GM18511 (cell line): ENCODE measurements at regions not wholly inside any gene's neighbourhood (a gene's known extent, or its start where the extent isn't known, plus 50 kb on each side); places are given as distances from the start of the nearest gene placed in this dataset.

Source experiments
- ATAC-seq: cut with Tn5 transposase; IDR thresholded peaks from one replicate; pipeline ENCODE4 v1.9.1; 2021; ENCODE audit warnings: mild to moderate bottlenecking, moderate library complexity; ENCODE audit not compliant: unreplicated experiment

DNA sequence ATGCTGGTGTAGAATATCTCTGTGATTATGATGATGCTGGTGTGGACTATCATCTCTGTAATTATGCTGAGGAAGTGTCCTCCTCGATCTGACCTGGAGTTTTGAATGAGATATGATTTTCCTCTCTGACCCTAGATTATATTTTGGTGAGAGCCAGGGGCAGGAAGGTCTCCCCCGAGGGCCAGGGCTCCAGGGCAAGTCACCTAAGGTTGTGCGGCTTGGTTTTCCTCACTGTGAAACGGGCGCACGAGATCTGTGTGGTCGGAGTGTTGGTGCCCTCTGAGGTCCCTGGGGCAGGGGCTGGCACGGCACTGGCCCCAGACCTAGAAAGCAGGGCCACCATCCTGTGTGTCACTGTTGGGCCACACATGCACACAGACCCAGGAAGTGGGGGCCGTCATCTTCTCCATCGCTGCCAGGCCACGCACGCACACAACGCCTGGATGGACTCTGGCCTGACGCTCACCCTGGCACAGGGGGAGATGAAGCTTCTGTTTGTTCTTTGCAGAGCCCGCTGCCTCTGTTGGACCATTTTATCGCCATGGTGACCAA lies 67.7 kb upstream of the ZNF469 start:
- ATAC-seq: no peak

DNA sequence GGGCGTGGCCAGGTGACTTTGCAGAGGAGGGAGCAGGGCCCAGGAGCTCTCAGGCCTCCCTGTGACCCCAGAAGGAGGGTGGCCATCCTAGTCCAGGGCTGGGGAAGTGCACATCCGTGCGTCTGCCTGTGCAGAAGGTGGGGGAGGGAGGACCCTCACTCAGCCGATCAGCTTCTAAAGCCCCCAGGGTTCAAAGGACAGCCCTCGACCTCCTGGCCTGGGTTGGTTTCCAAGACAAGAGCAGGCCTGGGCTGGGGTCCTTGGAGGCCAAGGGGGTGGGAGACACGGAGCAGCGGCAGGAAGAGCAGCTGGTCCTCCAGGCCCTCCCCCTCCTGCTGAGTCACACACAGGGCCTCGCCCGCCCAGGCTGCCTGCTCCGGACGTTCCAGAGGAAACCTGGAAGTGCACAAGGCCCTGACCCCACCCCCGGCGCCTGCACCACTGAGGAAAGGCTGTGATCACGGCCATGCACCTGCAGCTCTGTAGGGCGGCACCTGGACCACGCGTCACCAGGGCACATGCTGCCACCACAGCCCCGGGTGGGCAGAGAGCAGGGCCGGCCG lies 67.1 kb upstream of the ZNF469 start:
- no peak for ATAC-seq

DNA sequence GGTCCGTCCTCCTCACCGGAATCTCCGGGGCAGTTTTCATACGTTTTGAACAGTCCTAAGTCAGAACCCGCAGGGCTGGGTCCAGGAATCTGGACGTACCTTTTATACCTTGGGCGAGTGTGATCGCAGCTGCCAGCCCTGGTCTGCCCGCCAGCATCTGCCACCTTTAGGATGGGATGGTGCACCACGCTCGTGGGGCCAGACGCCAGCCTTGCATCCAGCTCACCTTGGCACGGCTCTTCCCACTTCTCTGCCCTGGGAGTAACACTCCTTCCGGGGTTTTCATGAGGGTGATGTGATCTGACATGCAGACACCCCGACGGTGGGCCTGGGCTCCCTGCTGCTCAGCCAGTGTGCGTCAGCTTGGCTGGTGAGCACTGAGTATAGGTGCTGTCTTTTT lies 66.6 kb upstream of the ZNF469 start:
- ATAC-seq: no peak

DNA sequence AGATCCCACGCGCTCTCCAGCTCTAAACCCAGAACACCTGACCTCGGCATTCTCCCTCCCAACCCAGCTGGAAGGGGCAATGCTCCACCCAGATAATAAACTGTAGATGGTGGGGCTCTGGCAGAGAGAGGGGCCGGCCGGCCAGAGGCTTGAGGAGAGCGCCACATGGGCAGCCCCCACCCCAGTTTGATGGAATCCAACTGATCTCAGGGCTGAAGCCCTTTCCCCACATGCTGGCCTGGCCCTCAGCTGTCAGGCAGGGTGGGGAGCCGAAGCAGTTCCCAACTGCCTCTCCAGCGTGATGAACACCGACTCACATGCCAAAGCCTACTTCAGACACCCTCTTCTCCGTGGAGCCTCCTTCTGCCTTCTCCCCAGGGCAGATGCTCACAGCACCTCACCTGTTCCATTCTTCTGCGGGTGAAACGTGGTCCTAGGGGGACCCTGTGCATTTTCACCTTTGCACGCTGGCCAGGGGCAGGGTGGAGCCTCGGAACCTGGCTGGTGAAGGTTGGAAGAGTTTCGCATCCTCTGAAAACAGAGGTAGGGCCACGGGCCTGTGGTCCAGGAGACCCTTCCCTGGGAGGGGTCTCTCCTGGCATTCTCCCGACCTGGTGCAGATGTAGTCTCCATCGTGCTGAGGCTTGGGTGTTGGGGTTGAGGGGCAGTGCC lies 65.7 kb upstream of the ZNF469 start:
- ATAC-seq: no peak

DNA sequence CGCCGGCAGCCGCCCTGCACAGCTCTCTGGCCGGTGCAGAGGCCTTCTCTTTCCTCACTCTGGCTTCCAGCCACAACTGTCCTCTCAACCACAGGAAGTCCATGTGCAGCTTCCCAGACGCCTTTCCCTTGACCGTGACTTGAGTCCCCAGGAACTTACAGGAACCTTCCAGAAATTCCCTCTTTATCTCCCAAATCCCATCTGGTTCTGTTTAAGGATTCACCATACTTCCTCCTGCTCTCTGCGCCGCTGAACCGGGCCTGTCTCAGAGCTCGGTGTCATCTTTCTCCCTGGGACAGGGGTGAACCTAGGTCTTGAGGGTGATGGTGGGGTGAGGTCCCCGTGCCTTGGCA lies 65.2 kb upstream of the ZNF469 start:
- ATAC-seq: no peak

DNA sequence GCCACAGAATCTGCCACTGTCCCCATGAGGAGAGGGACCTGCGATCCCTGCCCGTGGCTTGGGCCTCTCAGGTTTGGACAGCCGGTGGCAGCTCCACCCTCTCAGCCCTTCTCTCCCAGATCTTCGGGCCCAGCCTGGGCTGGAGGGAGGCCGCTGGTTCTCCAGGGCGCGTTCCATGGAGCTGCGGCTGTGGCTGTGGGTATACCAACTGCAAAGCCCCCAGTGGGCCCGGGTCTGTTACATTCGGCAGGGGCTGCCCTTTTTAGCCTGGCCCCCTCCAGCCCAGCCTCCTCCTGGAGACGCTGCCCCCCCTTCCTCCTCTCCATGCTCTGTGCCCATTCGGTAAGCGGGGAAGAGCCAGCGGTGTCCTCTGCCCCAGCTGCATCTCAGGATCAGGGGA lies 64.7 kb upstream of the ZNF469 start:
- no peak for ATAC-seq

DNA sequence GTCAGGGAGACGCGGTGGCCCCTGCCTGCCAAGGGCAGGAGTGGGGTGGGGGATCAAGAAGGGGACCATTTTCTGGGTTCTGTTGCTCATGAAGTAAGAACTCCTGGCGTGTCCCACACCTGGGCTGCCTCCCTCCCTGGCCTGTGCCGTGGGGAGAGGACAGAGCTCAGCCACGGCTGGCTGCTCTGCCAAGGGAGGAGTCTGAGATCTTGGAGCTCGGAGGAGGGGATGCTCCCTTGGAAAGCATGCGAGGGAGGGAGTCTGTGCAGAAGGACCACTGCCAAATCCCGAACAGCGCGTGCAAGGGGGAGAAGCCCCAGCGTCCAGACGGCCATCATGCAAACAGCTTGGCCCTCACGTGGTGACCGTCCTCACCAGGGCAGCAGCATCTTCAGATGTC lies 64.2 kb upstream of the ZNF469 start:
- ATAC-seq: no peak

DNA sequence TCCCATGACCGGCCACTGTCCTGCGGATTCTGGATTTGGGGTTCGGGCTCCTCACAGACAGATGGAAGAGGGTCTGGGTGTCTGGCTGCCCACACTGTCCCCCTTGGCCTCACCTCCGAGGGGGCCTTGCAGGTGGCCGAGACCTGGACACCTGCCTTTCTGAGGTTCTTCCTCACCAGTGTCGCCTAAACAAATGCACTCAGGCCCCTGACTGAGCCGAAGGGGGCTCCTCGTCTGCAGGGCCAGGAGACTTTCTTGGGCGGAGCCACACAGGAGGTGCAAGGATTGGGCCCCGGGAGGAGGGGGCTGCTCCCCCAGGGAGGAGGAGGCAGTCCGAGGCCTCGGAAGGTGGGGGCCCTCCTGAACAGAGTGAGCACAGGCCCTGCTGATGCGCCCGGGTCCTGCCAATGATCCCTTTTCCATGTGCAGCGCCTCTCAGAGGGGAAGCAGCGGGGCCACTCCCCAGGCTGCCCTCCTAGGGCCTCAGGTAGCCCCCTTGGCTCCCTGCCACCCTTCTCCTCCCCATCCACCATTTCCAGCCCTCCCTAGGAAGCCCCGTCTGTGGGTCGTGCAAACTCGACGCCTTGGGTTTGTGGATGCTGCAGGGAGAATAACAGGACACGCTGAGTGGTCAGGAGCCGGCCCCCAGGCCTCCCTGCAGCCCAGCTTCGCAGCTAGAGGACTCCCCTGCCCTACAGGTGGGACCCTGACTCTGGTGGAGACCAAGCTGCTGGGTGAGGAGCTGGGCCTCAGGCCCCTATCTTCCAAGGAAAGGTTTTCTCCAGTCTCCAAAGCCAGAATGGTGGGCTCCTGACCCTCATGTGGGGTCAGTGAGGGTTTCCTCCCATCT lies 63.4 kb upstream of the ZNF469 start:
- ATAC-seq: no peak

DNA sequence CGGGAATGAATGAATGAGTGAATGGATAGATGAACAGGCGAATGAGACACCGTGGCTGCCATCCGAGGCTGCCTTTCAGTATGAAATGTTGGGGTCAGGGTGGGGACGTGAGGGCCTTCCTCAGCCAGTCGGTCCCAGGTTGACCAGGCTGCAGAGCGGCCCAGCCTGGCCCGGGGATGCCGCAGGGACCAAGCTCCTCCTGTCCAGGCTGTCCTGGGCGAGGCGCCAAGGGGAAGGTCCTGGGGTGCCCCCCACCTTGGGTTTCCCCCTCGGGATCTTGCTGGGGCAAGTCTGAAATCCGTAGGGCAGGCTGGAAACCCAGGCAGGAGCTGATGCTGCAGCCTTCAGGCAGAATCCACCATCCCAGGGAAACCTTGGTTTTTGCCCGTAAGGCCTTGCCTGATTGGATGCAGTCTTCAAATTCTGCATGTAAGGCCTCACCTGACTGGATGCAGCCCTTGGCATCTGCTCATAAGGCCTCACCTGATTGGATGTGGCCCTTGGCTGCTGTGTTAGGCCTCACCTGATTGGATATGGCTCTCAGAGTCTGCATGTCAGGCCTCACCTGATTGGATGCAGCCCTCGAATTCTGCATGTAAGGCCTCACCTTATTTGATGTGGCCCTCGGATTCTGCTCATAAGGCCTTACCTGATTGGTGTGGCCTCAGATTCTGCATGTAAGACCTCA lies 61.7 kb upstream of the ZNF469 start:
- ATAC-seq: no peak

DNA sequence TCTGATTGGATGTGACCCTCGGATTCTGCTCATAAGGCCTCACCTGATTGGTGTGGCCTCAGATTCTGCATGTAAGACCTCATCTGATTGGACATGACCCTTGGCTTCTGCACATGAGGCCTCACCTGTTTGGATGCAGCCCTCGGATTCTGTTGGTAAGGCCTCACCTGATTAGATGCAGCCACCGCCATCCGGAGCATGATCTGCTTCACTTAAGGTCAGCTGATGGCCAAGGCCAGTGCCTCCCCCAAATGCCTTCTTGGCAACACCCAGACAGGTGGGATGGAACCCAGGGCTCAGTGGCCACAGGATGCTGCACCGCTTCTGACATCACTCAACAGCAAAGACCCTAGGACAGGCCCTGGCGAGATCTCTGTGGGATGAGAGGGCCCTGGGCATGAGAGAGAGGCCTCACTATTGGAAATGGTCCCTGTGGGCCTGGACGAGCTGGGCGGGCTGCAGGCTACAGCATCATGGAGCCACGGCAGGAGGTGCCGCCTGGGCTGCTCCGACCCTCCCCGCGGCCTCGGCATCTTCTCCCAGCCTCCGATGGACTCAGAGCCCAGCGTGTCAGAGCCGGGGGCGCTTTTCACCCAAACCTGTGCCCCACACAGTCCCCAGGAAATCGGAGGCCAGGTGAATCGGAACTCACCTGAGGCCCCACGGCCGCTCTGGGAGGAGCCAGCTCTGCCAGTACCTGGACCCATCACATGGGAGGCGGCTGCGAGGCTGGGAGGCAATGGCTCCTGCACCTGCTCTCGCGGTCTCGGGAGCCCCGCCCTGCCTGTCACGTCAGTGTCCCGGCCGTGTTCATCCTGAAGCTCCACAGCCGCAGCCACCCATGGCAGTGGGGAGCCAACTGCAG lies 60.9 kb upstream of the ZNF469 start:
- ATAC-seq: no peak

DNA sequence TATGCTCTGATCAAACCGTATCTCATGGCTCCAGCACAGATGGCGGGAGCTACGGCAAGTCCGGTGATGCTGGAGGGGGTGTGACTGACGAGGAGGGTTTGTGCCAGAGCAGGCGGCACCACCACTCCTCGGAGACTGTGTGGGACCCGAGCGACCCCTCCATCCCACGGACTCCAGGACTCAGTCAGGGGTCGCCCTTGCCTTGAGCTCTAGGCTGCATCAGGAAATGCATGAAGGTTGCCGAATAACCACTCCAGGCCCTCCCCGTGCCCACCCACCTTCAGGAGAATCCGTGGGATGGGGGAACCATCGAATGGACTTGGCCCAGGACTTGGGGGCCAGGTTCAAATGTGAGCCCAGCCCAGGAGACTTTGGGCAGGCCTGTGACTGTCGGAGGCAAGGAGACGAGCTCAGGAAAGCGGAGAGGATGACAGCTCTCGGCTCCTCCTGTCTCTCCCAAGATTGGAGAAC lies 60.2 kb upstream of the ZNF469 start:
- ATAC-seq: no peak

DNA sequence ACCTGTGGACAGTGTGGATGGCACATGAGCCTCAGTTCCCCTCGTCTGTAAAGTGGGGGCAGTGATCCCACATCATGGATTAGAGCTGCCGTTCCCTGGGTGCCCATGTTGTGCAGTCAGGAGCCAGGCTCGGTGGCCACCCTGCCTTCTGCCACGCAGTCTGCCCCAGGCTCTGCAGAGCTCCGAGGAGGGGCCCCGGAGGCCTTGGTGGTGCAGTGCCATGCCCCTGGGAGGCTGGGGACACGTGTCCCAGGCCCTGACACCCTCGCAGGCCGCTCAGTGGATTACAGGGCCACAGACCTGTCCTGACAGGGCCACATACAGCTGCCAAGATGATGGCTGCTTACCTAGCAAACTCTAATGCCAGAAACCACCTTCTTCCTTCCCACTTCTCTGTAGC lies 59.7 kb upstream of the ZNF469 start:
- ATAC-seq: no peak

DNA sequence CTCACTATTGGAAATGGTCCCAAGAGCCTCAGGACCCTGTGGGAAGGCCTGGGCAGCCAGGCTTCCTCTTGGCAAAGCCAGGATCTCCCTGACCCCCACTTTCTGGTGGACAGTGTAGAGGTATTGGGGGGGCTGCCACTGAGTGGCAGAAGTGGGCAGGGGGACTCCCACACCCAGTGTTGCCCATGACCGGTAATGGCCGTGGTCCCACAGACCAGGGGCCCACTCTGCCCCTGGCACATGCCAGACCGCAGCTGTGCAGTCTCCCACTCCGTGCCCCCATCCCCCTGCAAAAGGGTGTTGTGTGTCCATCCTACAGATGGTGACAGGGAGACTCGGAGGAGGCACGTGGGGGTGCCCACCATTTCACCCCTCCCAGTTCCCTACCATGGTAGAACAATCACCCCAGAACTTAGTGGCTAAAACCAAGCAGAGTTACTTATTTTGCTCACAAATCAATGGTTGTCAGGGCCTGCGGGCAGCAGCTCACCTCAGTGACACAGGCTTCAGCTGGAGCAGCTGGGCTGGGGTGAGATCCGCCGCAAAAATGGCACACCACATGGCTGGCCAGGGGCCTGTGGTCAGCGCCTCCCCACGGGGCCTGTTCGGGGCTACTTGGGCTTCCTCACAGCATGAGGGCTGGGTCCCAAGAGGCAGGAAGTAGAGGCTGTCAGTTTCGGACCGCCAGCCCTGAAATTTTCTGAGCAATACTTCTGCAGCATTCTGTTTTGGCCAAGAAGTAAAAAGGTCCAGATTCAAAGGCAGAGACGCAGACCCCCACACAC lies 59.0 kb upstream of the ZNF469 start:
- ATAC-seq: no peak

DNA sequence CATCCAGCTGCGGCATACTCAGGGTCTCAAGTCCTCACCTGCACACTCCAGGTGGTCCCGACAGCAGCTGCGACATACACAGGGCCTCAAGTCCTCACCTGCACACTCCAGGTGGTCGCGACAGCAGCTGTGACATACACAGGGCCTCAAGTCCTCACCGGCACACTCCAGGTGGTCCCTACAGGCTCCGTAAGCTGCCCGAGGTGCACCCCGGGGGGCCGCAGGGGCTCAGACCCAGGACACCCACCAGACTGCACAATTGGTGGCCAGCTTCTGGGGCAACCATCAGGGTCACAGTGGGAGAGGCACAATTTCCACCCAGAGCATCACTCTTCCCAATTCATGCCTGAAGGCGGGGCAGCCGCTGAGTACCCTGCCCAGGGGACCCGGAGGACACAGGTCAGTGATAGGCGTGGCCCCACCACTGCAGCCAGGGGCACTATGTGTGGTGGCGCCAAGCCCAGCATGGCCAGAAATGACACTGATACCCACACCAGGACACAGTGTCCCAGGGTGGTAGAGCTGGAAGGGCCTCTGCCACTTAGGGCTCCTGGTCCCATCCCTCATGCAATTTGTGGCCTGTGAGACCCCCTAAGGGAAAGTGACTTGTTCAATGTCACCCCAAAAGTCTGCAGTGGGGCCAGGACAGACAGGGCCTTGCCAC lies 57.5 kb upstream of the ZNF469 start:
- ATAC-seq: no peak

DNA sequence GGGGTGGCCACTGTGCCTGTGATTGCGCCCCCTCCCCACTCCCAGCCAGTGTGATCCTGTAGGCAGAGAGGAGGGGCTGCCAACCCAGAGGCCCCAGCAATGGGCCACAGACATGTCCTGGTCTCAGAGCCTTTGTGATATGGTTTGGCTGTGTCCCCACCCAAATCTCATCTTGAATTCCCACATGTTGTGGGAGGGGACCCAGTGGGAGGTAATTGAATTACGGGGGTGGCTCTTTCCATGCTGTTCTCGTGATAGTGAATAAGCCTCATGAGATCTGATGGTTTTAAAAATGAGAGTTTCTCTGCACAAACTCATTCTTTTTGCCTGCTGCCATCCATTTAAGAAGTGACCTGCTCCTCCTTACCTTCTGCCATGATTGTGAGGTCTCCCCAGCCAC lies 56.8 kb upstream of the ZNF469 start:
- ATAC-seq: no peak

DNA sequence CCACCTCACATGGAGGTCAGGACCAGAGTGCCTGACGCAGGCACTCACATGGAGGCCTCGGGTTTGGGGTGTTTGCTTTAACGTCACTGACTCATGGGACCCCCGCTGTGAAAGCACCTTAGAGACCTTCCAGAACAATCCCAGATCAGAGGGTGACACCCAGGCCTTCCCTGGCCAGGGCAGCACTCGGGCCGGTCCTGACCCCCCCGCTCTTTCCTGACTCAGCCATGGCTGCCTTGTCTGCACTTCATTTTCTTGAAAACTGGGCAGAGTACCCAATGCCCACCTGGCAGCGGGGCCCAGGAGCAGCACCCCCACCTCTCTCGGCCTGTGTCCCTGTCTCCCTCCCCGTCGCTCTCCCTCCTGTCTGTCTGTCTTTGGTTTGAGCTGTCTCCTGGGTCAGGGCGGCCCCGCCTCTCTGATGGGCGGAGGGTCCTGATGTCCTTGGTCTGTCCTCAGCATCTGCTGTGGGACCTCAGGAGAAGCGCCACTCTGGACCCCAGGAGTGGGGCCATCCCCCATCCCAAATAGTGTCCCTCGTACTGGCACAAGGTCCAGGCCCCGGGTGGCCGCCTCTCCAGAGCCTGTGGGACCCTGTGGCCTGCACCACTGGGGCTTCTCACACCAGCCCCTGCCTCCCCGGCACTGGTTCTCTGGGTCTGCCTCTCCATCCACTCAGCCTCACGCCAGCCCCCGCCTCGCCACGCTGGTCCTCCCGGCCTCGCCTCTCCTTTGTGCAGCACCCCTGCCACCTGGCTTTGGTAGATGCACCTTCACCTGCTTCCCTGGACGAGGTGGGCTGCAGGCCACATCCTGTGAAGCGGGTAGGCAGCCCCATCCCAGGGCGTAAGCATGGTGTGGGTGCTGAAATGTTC lies 55.9 kb upstream of the ZNF469 start:
- ATAC-seq: no peak

DNA sequence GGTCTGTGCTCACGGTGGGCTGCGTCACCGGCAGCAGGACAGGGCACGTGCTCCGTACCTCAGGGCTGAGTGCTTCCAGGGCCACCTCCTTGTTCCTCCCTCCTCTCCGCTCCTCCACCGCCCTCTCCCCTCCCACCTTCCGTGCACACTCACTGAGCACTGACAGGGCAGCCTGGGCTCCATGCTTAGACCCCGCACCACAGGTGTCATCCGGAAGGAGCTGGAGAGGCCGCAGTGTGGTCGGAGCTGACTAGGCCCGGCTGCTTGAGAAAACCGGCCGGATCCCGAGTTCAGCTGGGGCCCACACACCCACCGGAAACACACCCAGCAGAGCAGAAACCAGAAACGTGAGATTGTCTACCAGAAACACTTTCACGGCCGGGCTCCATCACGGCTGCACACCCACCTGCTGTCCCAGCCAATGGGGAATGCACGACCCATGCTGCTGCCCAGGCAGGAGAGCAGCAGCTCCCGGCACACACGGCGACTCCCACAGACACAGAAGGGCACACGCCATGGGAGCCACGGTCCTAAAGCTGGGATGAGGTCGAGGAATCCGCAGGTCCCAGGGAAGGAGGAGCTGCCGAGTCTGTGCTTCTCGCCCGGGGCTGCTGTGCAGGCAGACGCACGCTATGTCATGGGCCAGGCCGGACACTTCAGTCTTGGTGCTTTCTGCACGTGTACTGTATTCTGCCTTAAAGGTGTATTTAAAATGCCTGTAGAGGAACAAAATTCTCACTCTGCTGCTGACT lies 55.0 kb upstream of the ZNF469 start:
- ATAC-seq: no peak
